Hematopoietic multipotent progenitor cell treated with erythropoietin and hydrocortisone succinate and interleukin-3 and kit ligand, for 4 days (in vitro differentiated cells): ENCODE measurements at regions not wholly inside any gene's neighbourhood (a gene's known extent, or its start where the extent isn't known, plus 50 kb on each side); places are given as distances from the start of the nearest gene placed in this dataset.
A peak's percentile ranks its signal among the peaks of the same experiment; 100 is the strongest.

Experiments
- DNase-seq: peaks from one replicate; pipeline ENCODE4 v3.0.0-alpha.2; 2015

DNA sequence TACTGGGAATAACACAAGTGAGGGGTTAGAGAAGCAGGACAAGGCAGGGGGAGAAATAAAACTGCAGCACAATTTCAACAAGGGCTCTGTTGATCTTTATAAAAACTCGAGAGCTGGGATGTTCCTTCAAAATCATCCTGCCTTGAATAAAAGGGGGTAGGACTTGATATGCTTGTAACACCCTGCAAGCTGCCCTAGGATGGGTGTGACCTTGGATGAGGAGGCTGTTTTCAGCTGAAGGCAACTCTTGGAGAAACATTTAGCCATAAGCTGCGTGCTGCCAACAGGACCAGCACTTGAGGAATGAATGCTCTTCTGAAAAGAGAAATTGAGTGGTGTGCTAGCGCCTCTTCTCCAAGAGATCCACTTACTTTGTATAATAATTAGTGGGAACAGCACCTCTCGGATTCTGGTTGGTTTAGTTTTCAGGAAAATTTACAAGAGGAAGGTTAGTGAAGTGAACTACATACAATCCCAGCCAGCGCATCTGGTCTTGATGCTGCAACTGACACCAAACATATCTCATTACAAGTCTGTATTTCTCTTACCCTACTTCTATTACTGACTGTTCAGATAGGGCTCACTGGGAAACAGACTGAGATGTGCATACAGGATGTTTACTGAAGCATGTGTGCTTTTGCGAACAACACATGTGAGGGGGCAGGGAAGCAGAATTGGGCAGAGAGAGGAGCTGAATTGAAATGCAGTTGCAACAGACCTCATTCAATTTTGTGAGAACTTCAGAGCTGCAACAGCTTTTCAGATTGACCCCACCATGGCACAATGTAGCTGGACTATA lies 643.0 kb upstream of the GOLIM4 start:
- no peak for DNase-seq

DNA sequence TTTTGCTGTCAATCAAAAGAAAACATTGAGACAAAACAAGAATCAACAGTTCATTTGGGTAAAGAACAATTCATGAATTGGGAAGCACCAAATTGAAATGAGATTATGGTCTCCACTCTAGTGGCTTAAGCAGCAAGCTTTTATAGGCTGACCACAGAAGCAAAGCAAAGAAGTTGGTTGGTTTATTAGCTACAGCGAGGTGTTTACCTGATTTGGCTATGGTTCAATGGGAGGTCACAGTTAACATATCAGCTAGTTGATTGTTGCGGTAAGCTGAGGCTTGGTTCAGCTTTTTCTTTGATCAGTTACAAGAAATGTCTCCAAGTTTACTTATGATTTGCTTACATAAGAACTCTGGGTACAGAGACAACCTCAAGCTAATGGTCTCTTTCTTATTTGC lies 640.5 kb upstream of the GOLIM4 start:
- DNase-seq, result no peak

DNA sequence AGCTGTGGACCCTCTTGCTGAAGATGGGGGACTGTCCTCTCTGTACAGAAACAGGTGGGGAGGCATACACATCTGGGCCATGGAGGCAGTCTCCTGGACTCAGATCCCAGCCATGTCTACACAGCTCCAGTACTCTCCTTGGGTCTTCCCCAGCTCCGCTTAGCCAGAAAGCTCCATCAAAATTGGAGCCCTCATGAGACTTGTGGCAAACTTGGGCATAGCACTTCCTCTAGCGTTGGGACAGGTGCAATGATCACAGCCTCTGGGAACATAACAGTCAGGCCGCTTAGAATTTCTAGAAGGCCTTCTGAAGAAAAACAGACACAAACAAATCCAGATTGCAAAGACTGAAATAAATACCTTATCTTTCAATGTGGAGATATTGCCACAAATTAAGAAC lies 634.3 kb upstream of the GOLIM4 start:
- DNase-seq, result no peak

DNA sequence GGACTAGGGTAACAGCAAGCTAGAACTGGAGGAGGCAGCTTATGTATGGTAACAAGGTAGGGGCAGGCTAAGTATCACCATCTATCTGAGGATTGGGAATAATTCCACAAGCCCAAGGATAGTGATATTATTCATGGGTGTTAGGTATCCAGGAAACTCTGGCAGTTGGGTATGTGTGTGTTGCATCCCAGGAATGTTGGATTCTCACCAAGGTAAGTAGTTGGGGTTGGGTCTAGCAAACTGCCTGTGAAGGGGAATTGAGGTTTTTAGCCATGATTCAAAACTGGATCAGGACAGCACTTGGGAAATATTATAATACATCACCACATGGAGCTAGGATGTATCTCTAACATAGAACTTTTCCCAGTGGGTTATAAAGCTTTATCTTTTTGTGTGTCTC lies 626.4 kb upstream of the GOLIM4 start:
- DNase-seq, result no peak

DNA sequence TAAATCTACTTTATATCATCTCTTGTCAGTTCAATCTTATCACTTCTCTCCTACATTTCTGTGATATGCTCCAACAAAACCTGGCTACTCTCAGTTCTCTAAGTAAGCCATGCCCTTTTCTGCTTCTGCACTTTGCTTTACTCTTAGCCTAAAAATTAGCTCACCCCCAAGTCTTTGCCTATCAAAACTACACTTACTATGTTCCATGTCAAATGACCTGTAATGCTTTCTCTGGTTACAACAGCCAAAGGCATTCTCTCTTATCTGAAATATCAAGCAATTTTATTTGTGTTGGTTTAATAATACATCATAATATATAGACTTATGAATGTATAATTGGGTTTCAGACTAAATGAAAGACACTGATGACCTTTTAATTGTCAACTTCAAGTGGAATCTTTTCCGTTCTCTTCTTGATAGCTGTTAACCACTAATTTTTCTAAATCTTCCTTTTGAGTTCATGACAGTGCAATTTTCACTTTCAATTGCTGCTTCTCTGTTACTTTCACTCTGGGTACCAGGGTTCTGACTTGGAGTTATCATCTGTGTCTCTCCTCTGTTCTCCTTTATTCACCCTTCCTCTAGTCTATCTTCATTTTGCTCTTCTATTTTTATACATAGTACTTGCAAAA lies 619.0 kb upstream of the GOLIM4 start:
- DNase-seq, result peak; percentile 13

DNA sequence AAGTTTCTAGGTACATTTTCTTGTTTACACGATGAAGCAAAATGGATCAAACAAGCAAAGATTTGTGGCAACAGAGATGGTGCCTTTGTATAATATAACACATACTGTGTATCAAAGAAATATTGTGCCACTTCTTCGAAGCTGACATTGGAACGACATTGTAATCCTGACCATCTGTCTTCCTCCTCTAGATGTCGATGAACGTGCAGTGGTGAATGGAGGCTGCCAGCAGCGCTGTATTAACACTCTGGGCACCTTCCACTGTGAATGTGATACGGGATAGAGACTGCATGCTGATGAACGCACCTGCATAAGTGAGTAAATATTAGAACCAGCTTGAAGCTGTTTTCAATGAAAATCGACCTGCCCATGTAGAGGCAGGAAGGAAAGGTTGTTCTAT lies 613.3 kb upstream of the GOLIM4 start:
- no peak for DNase-seq

DNA sequence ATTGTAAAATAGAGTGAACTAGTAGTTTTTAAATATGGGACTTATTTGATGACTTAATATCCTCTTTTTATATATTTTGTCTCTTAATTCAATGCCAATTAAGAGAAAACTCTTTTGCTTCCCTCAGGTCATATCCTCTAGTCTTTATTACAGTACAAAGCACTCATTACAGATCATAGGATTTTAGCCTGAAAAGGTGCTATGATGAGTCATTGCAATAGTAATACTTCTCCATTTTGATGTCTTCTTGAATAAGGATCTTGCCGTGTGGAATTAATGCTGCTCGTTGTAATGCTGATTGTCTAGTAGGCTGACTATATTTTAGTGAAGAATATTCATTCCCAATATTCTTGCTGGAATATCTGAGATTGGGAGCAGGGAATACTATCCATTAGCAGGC lies 612.2 kb upstream of the GOLIM4 start:
- DNase-seq, result no peak

DNA sequence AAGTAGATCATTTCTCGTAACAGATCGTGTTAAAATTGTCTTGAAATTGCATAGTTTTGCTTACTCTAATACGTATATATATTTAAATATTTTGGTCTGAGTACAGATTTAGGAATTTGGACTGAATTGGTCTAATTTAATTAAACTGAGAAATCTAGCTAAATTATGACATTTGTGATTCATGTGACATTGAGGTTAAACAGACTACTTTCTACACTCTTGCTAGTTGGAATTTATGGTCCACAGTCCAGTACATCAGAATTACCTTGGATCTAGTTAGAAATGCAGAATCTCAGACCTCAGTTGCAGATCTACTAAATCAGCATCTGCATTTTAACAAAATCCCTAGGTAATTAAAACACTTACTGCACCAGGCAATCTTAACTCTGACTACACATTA lies 609.7 kb upstream of the GOLIM4 start:
- DNase-seq, result no peak

DNA sequence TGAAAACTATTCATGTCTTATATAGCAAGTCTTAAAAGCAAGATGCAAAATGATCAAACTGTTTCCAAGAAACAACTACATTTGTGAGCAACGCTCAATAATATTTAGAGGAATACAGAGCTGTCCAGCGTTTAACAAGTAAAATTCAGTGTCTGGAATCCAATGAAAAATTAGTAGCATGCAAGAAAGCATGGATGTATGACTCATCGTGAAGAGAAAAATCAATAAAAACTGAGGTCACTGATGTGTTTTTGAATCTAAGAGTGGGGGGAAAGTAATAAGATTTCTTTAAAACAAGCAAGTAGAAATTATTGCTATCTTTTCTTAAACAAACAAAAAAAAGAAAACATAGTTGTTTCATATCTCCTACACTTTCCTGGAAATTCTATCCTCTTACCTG lies 600.3 kb upstream of the GOLIM4 start:
- no peak for DNase-seq

DNA sequence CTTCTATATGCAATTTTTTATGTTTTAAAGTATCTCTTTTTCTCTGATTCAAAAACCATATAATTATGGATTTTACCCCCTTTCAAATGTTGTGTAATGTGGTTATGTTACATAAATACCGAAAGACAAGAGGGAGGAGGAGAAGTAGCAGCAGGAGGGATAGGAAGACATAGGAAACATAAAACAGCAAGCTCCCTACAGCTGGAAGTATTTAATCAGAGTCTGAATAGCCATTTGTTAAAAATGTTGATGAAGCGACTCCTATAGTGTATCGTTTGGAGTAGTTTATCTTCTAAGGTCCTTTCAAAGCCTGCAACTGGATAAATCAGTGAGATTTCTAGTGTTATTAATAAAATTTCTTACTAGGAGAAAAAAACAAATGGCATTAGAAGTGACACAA lies 598.1 kb upstream of the GOLIM4 start:
- DNase-seq, result no peak

DNA sequence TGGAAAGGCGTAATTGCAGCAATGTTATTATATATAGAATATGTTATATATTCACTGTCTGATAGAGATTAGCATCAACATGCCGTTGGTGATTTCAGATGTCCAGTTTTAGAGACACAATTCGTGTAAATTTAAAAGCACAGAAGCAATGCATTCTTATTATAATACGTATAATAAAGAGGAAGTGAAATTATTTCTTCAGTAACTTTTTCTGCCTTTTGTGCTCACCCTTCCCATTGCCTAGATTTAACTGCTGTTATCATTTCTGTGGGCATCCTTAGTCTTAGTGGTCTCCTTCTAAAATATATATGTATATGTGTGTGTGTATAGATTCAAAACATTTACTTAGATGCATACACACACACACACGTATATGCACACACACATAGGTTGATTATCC lies 592.5 kb upstream of the GOLIM4 start:
- DNase-seq, result no peak

DNA sequence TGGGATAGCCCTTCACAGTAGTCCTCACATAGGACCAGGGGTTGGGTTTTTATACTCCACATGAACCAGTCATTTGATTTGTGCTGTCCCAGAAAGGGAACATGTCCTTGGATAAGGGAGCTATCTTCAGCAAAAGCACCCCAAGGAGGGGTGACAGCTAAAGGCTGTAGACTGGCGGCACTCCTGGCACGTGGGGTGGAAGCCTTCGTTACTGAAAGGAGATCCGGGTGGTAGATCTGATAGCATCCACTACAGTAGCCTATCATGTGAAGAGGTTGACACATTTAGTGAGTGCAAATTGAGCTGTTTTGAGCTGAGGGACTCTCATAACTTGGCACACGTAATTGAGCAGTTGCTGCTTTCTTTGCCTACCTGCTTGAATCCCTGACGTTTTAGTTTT lies 588.8 kb upstream of the GOLIM4 start:
- DNase-seq, result no peak

DNA sequence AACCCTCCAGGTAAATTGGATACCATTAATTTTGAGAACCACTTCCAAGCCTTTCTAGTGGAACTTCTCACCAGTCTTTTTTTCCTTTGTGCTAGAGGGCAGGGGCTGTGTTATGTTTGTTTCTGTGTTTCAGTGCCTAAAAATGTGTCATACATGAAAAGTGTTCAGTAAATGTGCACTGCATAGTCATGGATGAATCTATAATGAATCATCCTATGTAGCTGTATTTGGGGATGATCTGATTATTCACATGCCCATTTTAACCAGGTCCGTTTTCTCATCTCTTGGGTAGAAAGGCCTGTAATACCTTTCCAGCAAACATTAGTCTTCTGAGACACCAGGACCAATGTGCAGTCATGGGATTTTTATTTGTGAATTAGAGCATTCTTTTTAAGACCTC lies 583.0 kb upstream of the GOLIM4 start:
- no peak for DNase-seq

DNA sequence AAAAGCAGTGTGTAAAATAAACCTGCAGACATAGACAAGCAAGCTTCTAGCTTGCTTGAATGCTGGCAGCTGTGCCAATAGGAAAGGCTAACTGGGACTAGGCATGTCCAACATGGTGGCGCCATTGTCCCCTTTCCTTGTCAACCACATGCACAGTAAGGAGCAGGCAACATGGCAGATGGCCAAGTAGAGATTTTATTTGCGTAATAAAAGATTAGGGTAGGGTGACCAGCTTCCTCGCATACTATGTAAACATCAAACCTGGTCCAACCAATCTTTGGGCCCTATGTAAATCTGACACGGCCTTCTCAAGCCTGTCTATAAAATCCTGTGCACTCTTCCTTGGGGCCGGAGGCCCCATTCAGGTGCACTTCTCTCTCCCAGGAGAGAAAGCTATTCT lies 575.4 kb upstream of the GOLIM4 start:
- DNase-seq, result peak; percentile 22

DNA sequence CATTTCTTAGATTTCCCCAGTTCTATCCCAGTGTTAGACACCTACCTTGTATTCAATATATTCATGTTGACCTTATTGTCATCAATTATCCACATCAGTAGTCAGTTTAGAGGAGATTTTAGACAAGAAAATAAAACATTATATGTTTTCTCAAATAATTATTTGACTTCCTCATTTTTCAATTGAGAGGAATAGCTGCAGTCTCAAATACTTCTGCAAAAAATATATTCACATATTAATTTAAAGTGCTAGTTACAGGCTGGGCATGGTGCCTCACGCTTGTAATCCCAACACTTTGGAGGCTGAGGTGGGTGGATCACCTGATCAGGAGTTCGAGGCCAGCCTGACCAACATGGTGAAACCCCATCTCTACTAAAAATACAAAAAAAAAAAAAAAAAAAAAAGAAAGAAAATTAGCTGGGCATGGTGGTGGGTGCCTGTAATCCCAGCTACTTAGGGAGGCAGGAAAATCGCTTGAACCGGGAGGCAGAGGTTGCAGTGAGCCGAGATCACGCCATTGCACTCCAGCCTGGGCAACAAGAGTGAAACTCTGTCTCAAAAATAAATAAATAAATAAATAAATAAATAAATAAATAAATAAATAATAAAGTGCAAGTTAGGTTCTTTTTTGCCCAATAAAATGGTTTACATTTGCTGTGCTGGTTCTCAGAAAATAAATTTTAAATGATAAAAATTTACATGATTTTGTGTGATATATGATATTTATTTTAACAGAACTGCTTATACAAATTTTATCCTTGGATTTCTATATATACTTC lies 565.3 kb upstream of the GOLIM4 start:
- peak; percentile 16 for DNase-seq

DNA sequence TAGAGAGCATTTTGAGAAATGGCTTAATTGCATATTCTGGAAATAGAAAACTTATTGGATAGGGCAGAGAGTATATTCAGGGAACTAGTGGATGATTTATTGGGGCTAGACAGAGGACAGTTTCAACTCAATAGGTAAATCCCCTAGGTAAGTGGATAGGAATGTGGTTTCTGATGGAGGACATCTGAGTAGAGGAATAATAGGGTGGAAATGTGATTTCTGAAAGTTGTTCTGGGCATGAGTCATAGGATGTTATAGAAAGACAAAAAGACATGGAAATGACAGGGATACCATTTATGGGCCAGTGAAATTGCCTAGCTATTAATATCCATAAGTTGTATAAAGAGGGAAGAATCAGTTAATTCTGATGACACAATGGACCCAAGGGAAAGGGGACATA lies 563.3 kb upstream of the GOLIM4 start:
- DNase-seq, result no peak

DNA sequence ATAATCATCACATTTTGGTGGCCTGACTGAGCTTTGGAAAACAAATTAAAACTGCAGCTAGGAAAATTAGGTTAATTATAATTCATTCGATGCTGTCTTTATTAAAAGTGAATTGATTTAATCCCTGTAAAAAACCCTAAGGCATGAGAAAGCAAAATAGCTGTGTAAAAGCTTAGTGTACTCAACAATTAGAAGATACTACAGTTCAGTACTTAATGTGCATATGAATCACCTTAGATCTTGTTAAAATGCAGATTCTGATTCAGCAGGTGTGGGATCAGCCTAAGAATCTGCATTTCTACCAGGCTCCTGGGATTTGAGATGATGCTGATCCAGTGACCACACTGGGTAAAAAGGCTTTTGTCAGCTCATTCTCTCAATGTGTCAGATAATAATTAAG lies 559.9 kb upstream of the GOLIM4 start:
- no peak for DNase-seq

DNA sequence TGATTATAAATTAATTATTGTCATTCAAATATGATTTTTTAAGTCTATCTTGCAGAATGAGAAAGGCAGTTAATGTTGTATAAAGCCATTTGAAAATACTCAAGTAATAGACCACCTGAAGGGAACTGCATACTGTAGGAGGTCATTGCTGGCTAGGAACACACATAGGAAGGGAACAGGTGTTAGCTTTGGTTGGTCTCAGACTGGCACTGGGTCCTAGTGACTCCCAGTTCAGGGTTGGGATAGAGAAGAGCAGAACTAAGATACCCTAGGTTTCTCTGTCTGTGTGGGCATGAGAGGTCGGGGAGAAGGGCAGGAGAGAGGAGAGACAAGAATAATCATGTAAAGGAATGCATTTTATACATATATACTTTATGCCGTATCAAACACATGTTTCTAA lies 559.0 kb upstream of the GOLIM4 start:
- DNase-seq, result no peak

DNA sequence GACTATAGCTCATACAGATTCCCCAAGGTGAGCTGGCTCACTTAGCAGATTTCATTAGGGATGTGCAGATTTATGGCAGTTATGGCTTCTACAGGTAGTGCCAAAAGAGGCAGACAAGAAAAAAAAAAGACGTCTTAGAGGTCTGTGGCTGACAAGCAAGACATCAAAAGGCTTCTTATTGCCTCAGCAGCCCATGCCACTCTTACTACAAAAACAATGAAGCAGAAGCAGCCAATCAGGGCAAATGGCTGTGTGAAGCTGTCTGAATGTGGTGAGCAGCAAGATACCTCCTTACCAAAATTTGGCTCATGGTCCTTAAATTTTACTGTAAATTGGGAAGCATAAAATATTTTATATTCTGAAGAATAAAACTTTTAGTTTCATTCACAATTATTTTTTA lies 557.5 kb upstream of the GOLIM4 start:
- DNase-seq, result no peak

DNA sequence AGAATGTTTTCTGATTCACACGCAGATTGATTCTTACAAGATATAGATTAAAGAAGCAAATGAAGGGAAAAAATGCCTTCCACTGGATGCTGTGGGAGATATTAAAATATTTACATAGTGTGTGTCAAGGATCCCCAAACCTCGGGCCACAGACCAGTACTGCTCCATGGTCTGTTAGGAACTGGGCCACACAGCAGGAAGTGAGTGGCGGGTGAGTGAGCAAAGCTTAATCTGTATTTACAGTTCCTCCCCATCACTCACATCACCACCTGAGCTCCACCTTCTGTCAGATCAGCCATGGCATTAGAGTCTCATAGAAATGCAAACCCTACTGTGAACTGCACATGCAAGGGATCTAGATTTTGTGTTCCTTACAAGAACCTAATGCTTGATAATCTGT lies 552.6 kb upstream of the GOLIM4 start:
- DNase-seq, result no peak

DNA sequence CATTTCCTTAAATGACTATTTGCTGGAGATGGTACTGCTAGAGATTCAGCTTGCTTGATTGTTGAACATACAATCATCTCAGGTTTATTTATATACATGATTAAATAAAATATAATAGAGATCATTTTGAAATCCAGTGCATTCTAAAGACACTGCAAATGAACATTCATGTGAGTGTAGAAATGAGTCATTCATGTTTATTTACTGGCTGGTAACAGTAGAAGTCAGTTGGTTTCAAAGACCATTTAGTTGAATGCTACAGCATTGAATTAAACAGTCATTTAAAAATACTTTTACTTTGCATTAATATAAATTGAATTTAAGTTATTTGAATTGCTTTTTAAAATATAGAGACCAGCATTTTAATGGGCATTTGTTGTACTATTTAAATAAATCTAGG lies 551.9 kb upstream of the GOLIM4 start:
- no peak for DNase-seq

DNA sequence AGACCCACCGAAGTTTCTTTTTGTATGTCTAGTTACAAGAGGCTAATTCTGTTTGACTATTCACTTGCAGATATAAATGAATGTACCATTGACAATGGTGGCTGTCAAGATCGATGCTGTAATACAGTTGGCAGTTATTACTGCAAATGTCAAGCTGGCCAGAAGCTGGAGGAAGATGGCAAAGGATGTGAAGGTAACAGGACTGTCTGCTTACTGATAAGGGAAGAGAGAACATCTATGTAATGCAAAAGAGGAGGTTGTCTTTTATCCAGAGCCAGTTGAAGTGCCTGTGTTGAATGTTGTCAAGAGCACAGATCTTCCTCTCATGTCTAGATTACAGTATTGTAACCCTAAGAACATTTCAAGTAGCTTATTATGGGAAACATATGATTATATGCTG lies 549.5 kb upstream of the GOLIM4 start:
- DNase-seq, result peak; percentile 67

DNA sequence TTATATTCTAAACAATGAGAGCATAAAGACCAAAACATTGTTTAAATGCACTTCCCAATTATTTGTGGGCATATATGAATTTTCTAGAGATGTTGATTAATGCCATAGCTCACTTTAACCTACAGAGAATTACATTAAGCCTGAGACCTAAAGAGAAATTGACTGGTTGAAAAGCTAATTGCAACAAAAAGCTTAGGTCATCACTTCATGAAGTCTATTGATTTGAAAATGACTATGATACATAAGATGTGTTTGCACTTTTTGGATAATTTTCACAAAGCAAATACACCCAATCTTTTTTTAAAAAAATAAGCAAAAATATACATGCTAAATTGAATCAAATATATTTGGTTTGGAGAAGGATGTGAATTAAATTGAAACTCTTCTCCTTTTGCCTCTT lies 532.8 kb upstream of the GOLIM4 start:
- no peak for DNase-seq

DNA sequence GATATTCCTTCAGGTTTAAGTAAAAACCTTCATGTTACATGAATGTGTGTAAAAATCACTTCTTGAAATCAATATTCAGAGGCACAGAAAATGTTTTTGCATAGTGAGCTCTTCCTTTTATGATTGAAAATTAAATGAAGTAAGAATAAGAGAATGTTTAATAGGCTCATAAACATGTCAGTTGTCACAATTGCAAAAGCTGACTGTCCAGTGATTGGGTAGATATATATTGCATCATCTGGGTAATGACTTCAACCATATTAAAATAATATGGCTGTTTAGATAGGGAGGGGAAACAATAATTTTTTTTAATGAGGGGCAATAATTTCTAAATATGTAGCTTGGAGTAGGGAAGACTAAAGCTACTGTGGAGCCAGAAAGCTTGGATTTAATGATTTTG lies 529.8 kb upstream of the GOLIM4 start:
- DNase-seq, result no peak
